NCI-H2196 (cell line): ENCODE measurements at regions not wholly inside any gene's neighbourhood (a gene's known extent, or its start where the extent isn't known, plus 50 kb on each side); places are given as distances from the start of the nearest gene placed in this dataset.
"Not testable (repeated sequence)": the region's sequence is repeated elsewhere in the genome, so short reads cannot be mapped to it uniquely, and the experiment has no call there.

Experiments used
- DNase-seq: peaks from one replicate; lab custom pipeline; 2025; ENCODE audit not compliant: unreplicated experiment; lab: John Stamatoyannopoulos, UW

DNA sequence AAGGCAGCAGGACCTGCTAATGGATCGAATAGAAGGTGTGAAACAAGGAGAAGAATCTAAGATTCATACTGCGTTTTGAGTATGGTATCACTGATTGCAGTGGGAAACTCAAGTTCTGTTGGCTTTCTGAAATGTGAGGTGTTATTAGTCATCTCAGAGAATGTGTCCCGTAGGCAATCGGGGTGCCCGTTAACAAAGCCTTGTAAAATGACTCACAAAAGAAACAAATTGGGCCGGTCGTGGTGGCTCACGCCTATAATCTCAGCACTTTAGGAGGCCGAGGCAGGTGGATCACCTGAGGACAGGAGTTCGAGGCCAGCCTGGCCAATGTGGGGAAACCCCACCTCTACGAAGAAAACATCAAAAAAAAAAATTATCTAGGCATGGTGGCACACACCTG lies 118.2 kb upstream of the C7orf33 start:
- no peak for DNase-seq

DNA sequence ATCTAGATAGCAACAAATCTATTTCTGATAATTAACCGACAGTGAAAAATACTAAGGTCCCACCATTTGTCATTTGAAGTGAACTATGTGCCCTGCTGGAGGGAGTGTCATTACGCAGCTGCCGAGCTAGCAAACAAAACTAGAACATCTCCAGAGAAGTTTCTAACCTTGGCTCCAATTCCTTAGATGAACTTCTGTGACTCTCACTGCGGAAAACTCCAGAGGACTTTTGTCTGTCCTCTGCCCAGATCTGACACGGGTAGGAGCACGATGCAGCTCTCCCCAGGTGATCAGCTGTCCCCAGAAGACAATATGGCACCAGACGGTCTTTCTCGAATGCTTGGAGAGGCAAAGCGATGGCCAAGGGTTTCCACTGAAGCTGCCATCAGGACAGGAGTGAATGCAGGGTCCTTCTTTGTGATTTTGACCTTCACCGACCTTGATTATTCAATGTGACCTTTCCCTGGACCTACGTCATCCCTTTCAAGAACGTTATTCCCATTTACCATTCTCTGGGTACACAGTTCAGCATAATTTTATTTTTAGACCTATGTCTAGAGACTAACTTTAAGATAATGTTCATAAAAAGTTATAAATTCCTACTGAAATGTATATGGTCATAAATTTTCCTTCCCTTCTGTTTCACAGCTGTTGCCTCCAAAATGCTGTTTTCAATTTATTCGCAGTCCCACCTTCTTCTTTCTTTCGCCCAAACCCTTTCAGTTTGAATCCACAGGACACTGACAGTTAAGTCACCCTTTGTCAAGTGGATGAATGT lies 116.7 kb upstream of the C7orf33 start:
- DNase-seq, result no peak

DNA sequence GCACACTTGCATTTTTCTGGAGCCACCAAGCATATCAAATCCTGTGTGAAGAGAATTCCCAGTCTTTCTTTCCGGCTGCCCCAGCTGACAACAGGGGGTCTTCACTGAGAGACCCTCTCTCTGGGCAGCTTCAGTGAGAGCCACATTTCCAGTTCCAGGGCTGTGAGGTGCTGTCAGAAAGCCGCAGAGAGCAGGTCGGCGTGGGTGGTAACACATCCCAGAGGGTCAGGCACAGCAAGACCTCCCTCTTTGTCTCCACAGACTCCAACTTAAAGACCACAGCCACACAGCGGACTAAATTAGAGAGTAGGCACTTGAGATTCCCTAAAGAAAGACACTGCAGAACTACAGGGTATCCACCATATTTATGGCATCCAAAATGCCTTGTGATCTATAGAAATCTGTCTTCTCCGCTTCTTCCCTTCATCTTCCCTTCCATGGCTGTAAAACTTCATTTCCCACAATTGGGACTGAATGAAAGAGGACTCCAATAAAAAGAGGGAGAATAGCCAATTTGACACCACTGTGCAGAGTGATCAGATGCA lies 116.0 kb upstream of the C7orf33 start:
- no peak for DNase-seq

DNA sequence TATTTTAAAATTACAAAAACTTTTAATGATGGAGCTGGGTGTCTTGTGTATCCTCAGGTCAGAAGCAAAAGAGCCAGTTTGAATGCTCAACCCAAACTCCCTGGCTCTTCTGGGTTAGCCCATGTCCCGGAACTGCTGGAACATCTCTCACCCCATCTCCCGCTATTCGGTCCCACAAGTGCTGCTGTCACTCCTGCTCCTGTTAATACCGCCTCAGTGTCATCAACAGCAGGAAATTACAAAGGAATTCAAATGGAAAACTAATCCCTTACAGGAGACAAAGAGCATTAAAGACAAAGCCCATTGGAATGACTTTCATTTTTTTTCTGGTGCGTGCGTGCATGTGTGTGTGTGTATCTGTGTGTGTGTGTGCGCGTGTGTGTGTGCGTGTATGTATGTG lies 112.0 kb upstream of the C7orf33 start:
- no peak for DNase-seq

DNA sequence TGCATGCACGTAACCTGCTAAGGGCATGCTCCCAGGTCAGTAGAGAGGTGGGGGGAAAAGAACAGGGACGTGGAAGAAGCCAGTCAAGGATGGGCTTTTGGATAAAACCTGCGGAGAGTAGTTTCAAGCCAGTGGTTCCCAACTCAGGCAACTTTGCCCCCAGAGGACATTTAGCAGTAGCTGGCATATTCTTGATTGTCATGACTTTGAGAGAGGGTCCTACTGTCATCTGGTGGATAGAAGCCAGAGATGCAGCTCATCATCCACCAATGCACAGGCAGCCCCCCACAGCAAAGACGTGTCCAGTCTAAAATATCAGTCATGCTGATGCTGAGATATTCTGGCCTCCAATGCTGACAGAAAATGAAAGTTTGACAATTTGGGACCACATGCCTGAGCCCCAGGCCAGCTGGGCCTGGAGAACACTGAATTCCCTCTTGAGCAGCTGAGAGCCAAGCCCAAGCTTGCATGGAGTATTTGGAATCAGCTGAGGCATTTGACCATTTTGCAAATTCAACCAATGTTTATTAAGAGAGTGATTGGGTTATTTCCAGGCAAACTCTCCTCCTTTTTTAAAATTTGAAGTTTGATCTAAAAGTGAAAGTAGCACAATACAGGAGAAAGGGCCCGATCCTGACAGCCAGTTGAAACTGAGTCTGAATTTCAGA lies 110.0 kb upstream of the C7orf33 start:
- no peak for DNase-seq

DNA sequence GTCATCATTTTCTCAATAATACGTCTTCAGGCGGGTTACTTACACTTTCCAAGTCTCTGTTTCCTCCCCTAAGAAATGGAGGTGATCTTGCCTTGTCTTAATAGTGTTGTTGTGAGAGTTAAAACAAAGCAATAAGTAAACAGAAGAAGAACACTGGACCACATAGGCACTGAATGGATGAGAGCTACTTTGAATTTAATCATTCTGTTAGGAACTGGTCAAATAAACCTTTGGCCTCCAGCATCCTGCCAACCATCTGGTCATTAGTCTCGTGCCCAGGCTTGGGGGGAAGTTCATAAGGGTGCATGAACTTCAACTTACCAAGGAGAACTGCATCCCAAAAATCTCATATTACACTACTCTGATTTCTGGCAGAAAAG lies 109.4 kb upstream of the C7orf33 start:
- no peak for DNase-seq

DNA sequence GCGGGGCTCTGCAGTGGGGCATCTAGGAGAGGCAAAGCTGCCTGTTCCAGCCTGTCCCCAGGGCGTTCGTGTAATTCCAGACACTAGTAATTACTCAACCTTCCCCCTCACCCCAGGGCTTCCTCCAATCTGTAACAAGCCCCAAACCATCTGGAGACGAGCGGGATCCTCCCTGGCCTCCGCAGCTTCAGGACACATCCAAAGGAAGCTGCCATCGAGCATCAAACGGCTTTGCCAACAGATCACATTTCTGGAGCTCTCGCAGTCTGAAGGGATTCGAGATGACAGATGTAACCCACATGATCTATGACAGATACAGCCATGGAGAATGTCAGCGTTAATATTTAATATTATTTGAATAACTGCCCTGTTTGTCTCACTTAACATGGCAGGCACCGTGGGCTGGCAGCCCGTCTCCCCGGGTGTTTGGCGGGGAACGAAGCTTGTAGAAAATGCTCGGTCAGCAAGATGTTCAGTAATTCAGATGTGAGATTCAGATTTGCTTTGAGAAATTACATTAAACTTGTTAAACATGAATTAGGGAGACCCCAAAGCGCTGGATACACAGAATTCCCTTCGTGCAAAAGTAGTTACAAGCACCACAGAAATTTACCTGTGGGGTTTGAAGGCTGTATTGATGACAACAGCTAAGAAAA lies 108.5 kb upstream of the C7orf33 start:
- DNase-seq, result no peak

DNA sequence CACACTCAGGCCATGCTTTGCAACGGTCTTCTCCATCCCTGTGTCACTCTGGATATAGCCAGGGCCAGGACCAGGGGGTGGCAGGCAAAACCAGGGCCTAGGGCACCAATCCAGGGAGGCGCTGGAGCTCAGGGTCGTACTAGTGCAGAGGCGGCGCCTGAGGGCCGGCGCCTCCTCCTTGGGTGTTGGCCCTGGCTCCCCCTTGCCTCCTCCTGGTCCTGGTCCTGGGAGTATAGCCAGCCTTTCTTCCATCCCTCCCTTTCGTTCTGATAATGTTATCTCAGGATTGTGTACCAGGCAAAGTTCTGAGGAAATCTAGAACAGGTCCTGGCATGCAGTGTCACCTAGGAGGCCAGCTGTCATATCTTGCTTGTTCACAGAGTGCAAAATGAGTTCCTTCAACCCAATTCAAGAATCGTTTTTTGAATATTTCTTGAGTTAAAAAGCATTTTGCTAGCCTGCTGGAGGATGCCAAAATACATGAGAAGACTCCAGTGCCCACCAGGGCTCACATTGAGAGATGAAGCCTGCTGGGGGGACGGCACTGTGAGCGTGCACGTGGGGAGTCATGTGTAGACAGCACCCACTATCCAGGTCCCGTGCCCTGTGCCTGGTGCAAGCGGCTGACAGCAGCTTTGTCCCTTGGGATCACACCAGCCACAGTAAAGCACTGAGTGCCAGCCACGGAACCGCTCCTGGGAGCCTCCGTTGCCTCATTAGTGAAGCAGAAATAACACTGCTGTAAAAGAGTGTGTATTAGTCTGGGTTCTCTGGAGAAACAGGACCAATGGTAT lies 106.9 kb upstream of the C7orf33 start:
- no peak for DNase-seq

DNA sequence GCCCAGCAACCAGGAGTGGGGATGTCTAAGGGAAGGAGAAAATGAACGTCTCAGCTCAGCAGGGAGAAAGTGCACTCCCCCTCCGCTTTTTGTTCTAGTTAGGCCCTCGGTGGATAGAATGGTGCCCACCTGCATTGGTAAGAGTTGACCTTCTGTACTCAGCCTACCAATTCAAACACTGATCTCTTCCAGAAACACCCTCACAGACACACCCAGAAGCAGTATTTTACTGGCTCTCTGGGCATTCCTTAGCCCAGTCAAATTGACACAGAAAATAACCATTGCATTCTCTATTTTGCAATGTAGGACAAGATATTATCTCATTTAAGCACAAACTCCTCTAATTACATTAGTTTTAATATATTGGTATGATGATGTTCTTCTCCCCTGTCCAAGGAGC lies 106.1 kb upstream of the C7orf33 start:
- no peak for DNase-seq

DNA sequence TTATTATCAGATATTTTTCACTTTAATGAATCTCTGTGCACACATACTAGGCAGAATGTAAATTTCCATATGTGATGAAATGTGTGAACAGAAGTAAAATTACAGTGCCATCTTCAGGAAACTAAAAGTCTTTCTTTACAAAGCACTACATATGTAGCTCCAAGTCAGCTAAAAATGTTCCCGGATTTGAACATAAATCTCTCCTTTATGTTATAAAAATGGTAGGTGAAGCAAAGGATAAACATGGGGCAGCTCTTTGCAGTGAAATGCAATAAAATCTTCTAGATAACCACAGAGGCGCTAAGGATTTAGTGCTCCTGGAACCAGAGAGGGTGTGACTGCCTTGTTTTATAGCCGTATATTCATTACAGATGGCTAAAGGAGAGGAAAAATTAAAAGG lies 104.9 kb upstream of the C7orf33 start:
- no peak for DNase-seq

DNA sequence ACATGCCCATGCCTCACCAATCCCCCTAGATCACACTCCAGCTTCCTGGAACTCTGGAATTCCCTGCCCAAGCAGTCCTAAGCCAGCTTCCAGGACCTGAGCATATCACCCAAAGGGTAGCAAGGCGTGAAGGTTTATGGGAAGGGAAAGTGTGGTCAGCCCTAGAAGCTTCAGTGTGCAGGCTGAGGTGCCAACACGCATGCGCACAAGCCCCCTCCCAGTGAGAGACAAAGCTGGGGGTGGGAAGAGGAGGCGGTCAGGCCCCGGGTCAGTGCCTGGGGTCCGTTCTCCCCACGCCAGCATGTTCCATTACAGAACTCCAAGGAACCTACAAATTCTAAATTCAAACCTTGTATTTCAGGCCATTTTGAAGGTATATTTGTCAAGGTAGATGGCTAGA lies 103.6 kb upstream of the C7orf33 start:
- DNase-seq, result no peak

DNA sequence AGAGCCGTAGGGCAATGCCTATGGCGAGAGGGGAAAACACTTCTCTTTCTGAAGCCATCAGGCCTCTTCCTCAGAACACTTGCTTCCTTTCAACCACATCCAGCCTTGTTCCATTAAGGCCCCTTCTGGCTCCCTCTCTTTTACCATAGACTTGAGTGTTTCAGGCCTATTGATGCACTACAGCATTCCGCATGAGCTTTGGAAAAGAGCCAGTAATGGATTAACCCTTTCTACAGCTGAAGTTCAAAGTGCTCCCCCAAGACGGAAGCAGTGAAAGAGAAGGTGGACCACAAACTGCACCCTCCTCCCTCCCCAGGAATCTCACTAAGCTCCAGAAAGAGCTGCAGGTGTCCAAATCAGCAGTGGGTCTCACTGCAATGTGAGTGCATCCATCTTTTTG lies 102.7 kb upstream of the C7orf33 start:
- DNase-seq, result no peak

DNA sequence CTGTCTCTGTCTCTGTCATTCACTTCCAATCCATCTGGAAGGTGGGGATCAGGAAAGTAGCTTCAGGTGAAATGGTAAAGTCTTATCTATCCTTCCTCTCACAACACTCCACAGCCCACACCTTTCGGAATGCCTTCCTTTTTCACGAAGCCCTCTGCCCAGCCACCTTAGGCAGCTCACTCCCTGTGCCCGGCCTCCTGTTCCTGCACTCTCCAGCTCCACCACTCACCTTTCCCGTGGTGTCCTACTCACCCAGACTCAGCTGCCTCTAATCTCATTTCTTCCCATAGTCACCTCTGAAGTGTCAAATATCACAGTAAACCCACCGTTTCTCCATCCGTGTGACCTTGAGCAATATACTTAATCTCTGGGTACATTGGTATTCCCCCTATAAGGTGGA lies 100.9 kb upstream of the C7orf33 start:
- DNase-seq, result no peak

DNA sequence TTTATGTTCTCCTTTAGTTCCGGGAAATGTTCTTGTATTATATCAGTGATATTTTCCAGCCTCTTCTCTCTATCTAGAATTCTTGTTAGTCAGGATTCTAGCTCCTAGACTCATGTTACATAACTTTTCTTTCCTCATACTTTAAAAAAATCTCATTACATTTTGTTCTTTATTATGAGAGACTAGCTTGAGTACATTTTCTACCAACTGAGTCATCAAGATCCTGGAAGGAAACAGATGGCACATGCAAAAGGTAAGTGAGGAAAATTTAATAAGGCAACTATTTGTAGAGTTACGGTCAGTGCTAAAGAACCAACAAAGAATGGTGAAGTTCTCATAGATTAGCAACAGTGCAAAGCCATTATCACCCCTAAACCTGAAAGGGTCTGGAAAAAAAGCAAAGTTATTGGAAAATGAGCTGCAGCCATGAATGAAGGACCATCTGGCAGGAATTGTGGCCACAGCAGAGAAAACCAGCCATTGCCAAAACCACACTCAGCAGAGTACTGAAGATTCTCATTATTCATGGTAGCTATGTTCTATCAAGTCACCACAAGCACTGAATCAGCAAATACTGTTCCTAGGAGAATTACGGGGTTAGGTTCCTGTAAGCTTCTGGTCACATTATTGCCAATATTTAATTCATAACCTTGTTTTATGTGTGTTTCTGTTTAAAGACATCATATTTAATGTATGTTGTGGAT lies 98.3 kb upstream of the C7orf33 start:
- no peak for DNase-seq

DNA sequence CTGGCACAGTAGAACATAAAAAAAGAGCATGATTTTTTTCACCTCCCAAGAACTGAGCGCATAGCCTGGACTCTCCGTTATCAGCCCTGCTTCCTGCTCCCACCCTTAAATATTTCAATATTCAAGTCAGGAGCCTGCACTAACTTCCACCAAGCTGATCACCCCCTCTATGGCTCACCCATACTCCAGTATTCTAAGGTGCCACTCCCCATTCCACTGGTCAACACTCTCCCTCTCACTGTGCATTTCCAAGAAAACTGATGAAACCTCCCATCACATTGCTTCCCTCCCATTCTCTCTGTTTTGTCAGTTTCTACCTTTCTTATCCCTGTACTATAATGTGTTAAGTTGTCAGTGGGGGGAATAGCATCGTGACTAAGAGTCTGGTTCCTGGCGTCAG lies 95.0 kb upstream of the C7orf33 start:
- DNase-seq, result no peak

DNA sequence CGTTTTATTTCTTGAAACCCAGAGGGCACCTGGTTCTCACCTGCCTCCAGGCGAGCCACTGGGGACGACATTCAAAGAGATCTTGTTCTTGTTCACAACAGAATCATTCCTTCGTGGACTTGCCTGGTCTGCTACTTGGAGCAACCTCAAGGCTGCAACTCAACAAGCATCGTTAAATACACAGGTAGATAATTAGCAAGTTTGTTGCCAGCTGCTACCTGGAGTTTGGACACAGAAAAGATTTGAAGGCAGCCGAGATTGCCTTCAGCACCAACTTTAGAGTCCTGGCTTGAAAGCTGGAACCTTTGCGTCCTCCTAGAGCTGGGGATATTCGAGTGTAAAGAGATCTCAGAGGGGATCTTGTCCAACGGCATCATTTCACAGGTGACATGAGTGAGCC lies 89.6 kb upstream of the C7orf33 start:
- DNase-seq, result no peak

DNA sequence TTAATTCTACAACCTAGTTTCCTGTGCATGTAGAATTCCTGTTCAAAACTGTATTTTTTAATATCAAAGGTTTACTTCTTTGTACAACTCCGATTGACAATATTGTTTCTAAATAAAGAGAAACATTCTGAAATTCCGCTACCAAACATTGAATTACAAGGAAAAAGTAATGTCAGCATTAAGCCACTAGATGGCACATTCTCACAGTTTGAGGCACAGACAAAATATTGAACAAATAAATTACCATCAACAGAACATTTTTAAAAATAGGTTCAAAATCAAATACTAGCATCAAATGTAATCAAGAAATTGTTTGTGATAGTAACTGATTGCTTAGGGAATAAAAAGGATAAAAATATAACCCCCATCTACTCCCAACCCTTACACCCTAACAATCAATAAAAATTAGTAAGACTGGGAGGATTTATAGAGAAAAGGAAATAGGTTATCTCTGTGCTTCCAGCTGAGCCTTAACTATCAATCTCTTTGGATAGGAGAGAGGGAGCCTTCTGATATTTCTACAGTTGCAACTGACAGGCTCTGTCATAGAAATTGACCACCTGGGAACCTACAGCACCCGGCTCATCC lies 86.6 kb upstream of the C7orf33 start:
- peak; percentile 47 for DNase-seq

DNA sequence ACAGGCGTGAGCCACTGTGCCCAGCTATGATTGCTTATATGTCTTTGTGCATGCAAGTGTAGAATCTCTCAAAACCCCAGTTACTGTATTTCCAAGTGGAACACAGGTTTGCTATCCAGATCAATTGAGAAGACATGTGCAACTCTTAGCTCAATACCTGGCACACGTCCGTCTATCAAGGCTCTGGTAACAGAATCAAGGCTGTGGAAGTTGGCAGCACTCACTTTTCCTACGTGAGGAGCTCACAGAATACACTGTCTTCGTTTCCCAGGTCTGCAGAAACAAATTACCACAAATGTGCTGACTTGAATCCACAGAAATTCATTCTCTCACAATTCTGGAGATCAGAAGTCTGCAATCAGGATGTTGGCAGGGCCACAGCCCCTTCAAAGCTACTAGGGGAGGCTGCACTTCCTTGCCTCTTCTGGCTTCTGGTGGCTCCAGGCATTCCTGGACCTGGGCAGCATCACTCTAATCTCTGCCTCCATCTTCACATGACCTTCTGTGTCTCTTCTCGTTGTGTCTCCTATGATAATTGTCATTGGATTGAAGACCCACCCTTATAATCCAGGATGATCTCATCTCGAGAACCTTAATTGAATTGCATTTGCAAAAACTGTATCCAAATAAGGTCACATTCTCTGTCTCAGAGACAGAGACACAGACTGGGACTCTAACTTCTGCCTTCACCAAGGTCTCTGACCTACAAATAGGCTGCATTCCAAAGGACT lies 84.8 kb upstream of the C7orf33 start:
- no peak for DNase-seq

DNA sequence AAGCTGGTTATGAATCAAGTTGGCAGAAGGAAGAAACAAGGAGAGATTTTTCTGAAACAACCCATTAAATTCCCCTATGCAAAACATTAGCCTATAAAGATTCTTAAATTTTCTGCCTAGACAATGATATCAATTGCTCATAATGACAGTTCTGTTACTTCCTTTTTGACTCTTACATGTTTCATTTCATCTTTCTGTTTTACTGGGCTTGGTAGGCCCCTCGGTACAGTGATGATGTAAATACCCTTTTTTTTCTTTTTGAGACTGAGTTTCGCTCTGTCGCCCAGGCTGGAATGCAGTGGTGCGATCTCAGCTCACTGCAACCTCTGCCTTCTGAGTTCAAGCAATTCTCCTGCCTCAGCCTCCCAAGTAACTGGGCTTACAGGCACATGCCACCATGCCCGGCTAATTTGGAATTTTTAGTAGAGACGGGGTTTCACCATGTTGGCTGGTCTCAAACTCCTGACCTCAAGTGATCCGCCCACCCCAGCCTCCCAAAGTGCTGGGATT lies 83.4 kb upstream of the C7orf33 start:
- not testable (repeated sequence) for DNase-seq
